Ramos (cell line): ENCODE measurements at regions not wholly inside any gene's neighbourhood (a gene's known extent, or its start where the extent isn't known, plus 50 kb on each side); places are given as distances from the start of the nearest gene placed in this dataset.

Source experiments
- in situ Hi-C: fragments of 300-500 bp; cut with MboI; formaldehyde crosslinking; loops from one replicate; pipeline ENCODE4 v1.14.3; 2022; ENCODE audit warnings: low sequenced_read_pairs; ENCODE audit not compliant: unreplicated experiment

- in situ Hi-C loops = no loop called here
Observed at GRCh38 chr4:14928035-14928434, 74.2 kb upstream of the CPEB2 start.

GRCh38 chr4:14929669-14930068, 72.6 kb upstream of the CPEB2 start:
- in situ Hi-C loops = no loop called here

- in situ Hi-C loops = no loop called here
Observed at GRCh38 chr4:14934704-14935390, 67.4 kb upstream of the CPEB2 start.

DNA sequence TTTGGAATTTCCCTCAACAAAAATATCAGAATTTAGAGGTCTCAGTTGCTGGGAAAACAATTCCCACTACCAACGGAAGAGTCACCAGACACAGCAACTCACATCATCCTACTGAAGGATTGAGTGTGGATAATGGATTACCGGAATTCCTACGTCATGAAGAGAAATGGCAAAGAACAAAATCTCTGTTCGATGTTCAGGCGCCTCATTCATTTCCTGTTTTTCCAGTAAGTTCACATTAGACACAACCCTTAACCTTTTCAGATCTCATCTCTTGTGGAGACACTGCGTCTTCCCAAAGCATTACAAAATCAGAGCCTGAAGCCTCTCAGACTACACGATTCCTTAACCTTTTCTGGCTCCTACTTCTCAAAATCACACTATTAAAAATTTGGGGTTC, 58.5 kb upstream of the CPEB2 start:
- in situ Hi-C loops = no loop called here

DNA sequence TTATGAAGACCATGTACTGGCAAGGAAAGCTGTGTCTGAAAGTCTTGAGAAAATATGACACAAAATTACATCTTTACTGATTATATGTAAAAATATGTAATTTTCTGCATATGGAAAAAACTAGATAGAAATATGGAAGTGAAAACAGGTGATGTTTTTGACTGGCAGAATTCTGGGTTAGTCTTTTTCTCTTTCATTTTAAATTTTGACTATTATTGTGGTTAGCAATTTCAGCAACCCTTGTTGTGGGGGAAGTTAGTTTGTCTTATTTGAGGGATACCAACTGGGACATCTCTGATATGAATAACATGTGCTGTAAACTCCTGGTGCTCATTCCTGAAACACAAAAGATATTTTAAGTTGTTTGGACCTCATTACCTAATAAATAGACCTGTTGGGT, 49.9 kb upstream of the CPEB2 start:
- in situ Hi-C loops = no loop called here
